PC-9 (cell line): ENCODE measurements at regions not wholly inside any gene's neighbourhood (a gene's known extent, or its start where the extent isn't known, plus 50 kb on each side); places are given as distances from the start of the nearest gene placed in this dataset.

Experiments
- BruUV-seq: library from RNA; stranded (reverse); fragments of 400-500 nt; replicated peaks from 2 replicates; lab custom pipeline; 2021; lab: Mats Ljungman, UMichigan
- CTCF ChIA-PET: fragments of 300-600 bp; sonication (Branson Sonifier 250); formaldehyde crosslinking; loops from one replicate; lab custom pipeline; 2022; ENCODE audit warnings: antibody characterized with exemption; lab: Charles Lee
- POLR2A ChIA-PET: fragments of 300-600 bp; sonication (Branson Sonifier 250); formaldehyde crosslinking; loops from one replicate; lab custom pipeline; 2022; ENCODE audit warnings: antibody characterized with exemption; ENCODE audit not compliant: unreplicated experiment; lab: Charles Lee
- DNase-seq, 2 experiments: peaks; one replicate each; pipeline versions ENCODE4 v3.0.0 to v3.0.0-alpha.2; 2015 to 2022; ENCODE audit warnings: mixed read lengths in 1 of 2
- H2AFZ ChIP-seq: fragments of 200-600 bp; sonication (generic); 2 replicates; pipeline ENCODE4 v1.8.1; 2017; ENCODE audit warnings: antibody characterized with exemption
- H3F3A ChIP-seq: fragments of 200-600 bp; sonication (generic); 2 replicates; pipeline ENCODE4 v1.8.1; 2017; ENCODE audit warnings: antibody characterized with exemption, mild to moderate bottlenecking, low read depth; ENCODE audit not compliant: insufficient read depth
- H3K27ac ChIP-seq: fragments of 200-600 bp; sonication (generic); 2 replicates; pipeline ENCODE4 v1.6.1; 2016; ENCODE audit warnings: mixed run types
- H3K27me3 ChIP-seq: fragments of 200-600 bp; sonication (generic); 2 replicates; pipeline ENCODE4 v1.6.1; 2016; ENCODE audit warnings: low read depth, mixed run types; ENCODE audit not compliant: insufficient read depth
- H3K36me3 ChIP-seq: fragments of 200-600 bp; sonication (generic); 2 replicates; pipeline ENCODE4 v1.6.1; 2016; ENCODE audit warnings: low read depth, mixed run types
- H3K4me1 ChIP-seq: fragments of 200-600 bp; sonication (generic); replicated peaks from 2 replicates; pipeline ENCODE4 v1.6.1; 2016; ENCODE audit warnings: mixed run types; ENCODE audit not compliant: insufficient read depth
- H3K4me2 ChIP-seq: fragments of 200-600 bp; sonication (generic); 2 replicates; pipeline ENCODE4 v1.6.1; 2017; ENCODE audit warnings: mixed run types
- H3K4me3 ChIP-seq: fragments of 200-600 bp; sonication (generic); 2 replicates; pipeline ENCODE4 v1.6.1; 2016; ENCODE audit warnings: mixed run types
- H3K79me2 ChIP-seq: fragments of 200-600 bp; sonication (generic); 2 replicates; pipeline ENCODE4 v1.6.1; 2017; ENCODE audit warnings: low read depth, mixed run types
- H3K9me2 ChIP-seq: fragments of 200-600 bp; sonication (generic); 2 replicates; pipeline ENCODE4 v1.8.1; 2017; ENCODE audit warnings: mild to moderate bottlenecking; ENCODE audit not compliant: insufficient read depth
- H3K9me3 ChIP-seq: fragments of 200-600 bp; sonication (generic); 2 replicates; pipeline ENCODE4 v1.8.1; 2016; ENCODE audit warnings: low read depth; ENCODE audit not compliant: insufficient read depth
- H4K20me1 ChIP-seq: fragments of 200-600 bp; sonication (generic); 2 replicates; pipeline ENCODE4 v1.8.1; 2017; ENCODE audit not compliant: insufficient read depth
- EZH2 ChIP-seq: fragments of 200-600 bp; sonication (generic); IDR thresholded peaks from 2 replicates; pipeline ENCODE4 v1.8.0; 2017; ENCODE audit warnings: antibody characterized with exemption, low read depth
- intact Hi-C: fragments of 100-400 bp; cut with micrococcal nuclease; formaldehyde crosslinking; loops from one replicate; pipeline ENCODE4 v1.10.0; 2022; ENCODE audit not compliant: unreplicated experiment
- TF ChIP-seq, protein P1 (sequence below): fragments of 200-600 bp; sonication (generic); conservative IDR thresholded peaks from 2 replicates; pipeline ENCODE4 v1.6.1; 2017; ENCODE audit warnings: mixed run types, antibody characterized with exemption, mild to moderate bottlenecking, moderate library complexity

DNA sequence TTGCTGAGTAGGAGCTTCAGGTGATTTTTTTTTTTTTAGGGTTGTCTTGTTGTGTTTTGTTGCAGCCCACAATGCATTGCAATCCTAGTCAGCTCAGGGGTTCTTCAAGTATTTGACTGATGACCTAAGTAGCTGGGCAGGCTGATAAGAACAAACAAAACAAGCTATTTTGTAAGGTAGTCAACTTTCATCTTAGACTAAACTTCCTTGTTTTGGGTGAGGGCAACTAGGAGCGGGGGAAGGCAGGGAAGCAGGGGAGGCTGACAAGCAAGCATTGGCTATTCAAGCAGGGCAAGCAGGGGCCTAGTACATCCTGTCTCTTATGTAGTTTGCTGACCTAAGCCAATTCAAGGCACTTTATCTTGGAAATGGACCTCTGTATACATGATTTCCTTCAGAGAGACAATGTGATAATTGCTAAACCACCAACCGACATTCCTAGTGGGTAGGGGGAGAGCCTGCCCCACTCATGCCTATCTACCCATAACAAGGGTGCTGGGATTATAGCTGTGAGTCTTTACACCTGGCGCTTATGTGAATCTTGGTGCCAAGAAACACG is 163.3 kb upstream of the PRKCQ start:
- Histone ChIP-seq H3K4me1 (peaks cover 27% of the 10 kb centered on the region), H3K27ac (peak overlapping the region; percentile 55), H2AFZ (no peak overlapping the region), H3K27me3 (no peaks in the 10 kb centered on the region), H3K4me2 (peak overlapping the region; percentile 42; the same call in 1 of the 2 replicates), H3K36me3 (no peaks in the 10 kb centered on the region), H3K9me3 (no peaks in the 10 kb centered on the region), H4K20me1 (no peaks in the 10 kb centered on the region), H3K9me2 (no peaks in the 10 kb centered on the region), H3F3A (peaks cover 6% of the 10 kb centered on the region; the same call in 1 of the 2 replicates), H3K79me2 (peaks cover 20% of the 10 kb centered on the region), H3K4me3 (no peak overlapping the region)
- intact Hi-C loops, result loop anchor here (10.0 kb wide), 1 partner anchor 449 kb away; no protein-coding TSS in a partner anchor
- TF ChIP-seq, protein P1, sequence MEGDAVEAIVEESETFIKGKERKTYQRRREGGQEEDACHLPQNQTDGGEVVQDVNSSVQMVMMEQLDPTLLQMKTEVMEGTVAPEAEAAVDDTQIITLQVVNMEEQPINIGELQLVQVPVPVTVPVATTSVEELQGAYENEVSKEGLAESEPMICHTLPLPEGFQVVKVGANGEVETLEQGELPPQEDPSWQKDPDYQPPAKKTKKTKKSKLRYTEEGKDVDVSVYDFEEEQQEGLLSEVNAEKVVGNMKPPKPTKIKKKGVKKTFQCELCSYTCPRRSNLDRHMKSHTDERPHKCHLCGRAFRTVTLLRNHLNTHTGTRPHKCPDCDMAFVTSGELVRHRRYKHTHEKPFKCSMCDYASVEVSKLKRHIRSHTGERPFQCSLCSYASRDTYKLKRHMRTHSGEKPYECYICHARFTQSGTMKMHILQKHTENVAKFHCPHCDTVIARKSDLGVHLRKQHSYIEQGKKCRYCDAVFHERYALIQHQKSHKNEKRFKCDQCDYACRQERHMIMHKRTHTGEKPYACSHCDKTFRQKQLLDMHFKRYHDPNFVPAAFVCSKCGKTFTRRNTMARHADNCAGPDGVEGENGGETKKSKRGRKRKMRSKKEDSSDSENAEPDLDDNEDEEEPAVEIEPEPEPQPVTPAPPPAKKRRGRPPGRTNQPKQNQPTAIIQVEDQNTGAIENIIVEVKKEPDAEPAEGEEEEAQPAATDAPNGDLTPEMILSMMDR, result no peak
- TF ChIP-seq EZH2, result no peak
- ChIA-PET POLR2A (no interaction called here), CTCF (no interaction called here)
- peak; percentile 35 to 80 for DNase-seq
- no TSS peak for BruUV-seq

DNA sequence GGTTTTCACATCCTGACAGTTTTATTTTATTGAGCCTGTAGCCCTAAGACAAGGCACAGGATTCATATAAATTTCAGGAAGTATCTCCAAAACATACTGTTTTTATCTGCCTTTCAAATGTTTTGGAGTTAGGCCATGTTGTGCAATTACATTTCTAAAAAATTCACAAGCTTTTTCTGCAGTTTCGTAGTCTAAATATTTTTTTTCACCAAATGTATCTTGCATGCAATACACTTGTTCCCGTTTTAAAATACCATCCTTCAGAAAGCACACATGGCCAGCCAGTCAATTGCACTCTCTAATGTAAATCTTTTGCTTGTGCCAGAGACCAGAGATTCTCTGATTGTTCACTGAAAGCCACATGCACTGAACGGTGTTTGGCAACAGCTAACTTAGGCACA is 161.5 kb upstream of the PRKCQ start:
- H3K4me2 ChIP-seq, result no peak overlapping the region
- H3K9me2 ChIP-seq, result no peaks in the 10 kb centered on the region
- H3K4me1 ChIP-seq, result peaks cover 34% of the 10 kb centered on the region
- TF ChIP-seq, protein P1, result no peak
- TF ChIP-seq EZH2, result no peak
- intact Hi-C loops, result loop anchor here (10.0 kb wide), 1 partner anchor 447 kb away; no protein-coding TSS in a partner anchor
- H3K36me3 ChIP-seq, result no peaks in the 10 kb centered on the region
- H3K4me3 ChIP-seq, result no peak overlapping the region
- no peak overlapping the region for H3K27ac ChIP-seq
- BruUV-seq, result no TSS peak
- peaks cover 29% of the 10 kb centered on the region for H3K79me2 ChIP-seq
- H3K9me3 ChIP-seq, result no peaks in the 10 kb centered on the region
- POLR2A ChIA-PET, result interaction anchor here (0.6 kb wide), 1 partner anchor 15 kb away, joined by 4 read pairs; no protein-coding TSS in a partner anchor
- peaks cover 10% of the 10 kb centered on the region; the same call in 1 of the 2 replicates for H3F3A ChIP-seq
- H4K20me1 ChIP-seq, result no peaks in the 10 kb centered on the region
- no peak for DNase-seq
- H2AFZ ChIP-seq, result no peak overlapping the region
- no peaks in the 10 kb centered on the region for H3K27me3 ChIP-seq
- CTCF ChIA-PET, result no interaction called here

DNA sequence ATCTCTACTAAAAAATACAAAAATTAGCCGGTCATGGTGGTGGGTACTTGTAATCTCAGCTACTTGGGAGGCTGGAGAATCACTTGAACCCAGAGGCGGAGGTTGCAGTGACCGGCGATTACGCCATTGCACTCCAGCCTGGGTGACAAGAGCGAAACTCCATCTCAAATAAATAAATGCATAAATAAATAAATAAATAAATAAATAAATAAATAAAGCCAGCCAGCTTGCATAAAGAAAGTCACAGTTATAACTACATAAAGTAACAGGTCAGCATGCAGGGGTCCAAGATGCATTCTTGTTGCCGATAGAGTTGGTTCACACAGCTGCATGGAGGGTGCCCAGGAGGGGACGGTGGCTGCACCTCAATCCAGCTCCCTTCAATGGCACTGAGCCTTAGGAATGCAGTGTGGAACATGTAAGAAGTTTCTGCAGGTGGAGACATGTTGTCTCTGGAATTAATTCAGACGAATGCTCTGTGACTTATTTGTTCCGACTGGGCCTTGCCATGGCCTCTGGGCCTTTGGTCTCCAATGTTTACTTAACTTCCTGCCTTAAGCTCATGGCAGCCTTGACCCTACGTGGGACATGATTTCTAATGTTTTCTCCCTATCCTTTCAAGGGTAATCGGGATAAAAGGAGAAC is 159.6 kb upstream of the PRKCQ start:
- Histone ChIP-seq H2AFZ (no peak overlapping the region), H3K4me1 (peaks cover 43% of the 10 kb centered on the region), H3K27me3 (no peaks in the 10 kb centered on the region), H3K4me3 (no peak overlapping the region), H3K79me2 (peaks cover 29% of the 10 kb centered on the region), H4K20me1 (no peaks in the 10 kb centered on the region), H3K27ac (no peak overlapping the region), H3K9me2 (no peaks in the 10 kb centered on the region), H3K4me2 (peak overlapping the region; percentile 83; the same call in 1 of the 2 replicates), H3K36me3 (no peaks in the 10 kb centered on the region), H3K9me3 (no peaks in the 10 kb centered on the region), H3F3A (peaks cover 15% of the 10 kb centered on the region; the same call in 1 of the 2 replicates)
- DNase-seq, result no peak
- intact Hi-C loops, result loop anchor here (5.0 to 10.0 kb wide), 2 partner anchors 62 to 445 kb away; no protein-coding TSS in a partner anchor
- ChIA-PET POLR2A (interaction anchor here (0.5 kb wide), 1 partner anchor 11 kb away, joined by 4 read pairs; no protein-coding TSS in a partner anchor), CTCF (no interaction called here)
- TF ChIP-seq, protein P1, result no peak
- TF ChIP-seq EZH2, result no peak
- BruUV-seq, result no TSS peak
